ENCODE measurements at regions not wholly inside any gene's neighbourhood (a gene's known extent, or its start where the extent isn't known, plus 50 kb on each side); places are given as distances from the start of the nearest gene placed in this dataset.

- Histone ChIP-seq H3K9ac (ENCODE audit: insufficient read depth, low read length, poor library complexity, severe bottlenecking) (no peak overlapping the region), H4K20me1 (ENCODE audit: insufficient read depth, low read length) (no peaks in the 10 kb centered on the region), H3K4me3 (replicated peaks in 1 of 3; ENCODE audit: low read depth in 2 of 3, low read length in 3 of 3) (no peak overlapping the region), H3K27ac (ENCODE audit: low read depth in 1 of 2, low read length in 2 of 2) (no peak overlapping the region), H3K36me3 (replicated peaks in 1 of 2; ENCODE audit: control insufficient read depth in 1 of 2, insufficient read depth in 2 of 2, low read length in 2 of 2) (no peaks in the 10 kb centered on the region), H3K27me3 (ENCODE audit: control insufficient read depth in 2 of 2, insufficient read depth in 2 of 2, low read length in 2 of 2) (no peaks in the 10 kb centered on the region), H3K4me2 (replicated peaks; ENCODE audit: extremely low read depth, low read length, poor library complexity, severe bottlenecking) (no peak overlapping the region), H3K9me3 (replicated peaks in 1 of 2; ENCODE audit: control insufficient read depth in 1 of 2, insufficient read depth in 1 of 2, low read length in 2 of 2) (peaks cover 11 to 17% of the 10 kb centered on the region in 2 donors), H2AFZ (ENCODE audit: insufficient read depth, low read depth, low read length, poor library complexity, severe bottlenecking) (no peak overlapping the region), H3K79me2 (ENCODE audit: insufficient read depth, low read length) (no peaks in the 10 kb centered on the region), H3K4me1 (ENCODE audit: control insufficient read depth in 1 of 2, insufficient read depth in 2 of 2, low read length in 2 of 2) (no peaks in the 10 kb centered on the region)
- Mint-ChIP-seq H3K9me3 (peaks cover 0 to 27% (median 9%) of the 10 kb centered on the region in 7 donors), H3K27ac (no peak overlapping the region), H3K27me3 (ENCODE audit: low read depth in 3 of 3) (peaks cover 0 to 2% (median 2%) of the 10 kb centered on the region in 3 donors), H3K36me3 (no peaks in the 10 kb centered on the region), H3K4me1 (no peaks in the 10 kb centered on the region), H3K4me3 (no peak overlapping the region)
- no peak for TF ChIP-seq CTCF (IDR thresholded peaks at IDR 0.05)
- no peak for DNase-seq
- intact Hi-C loops (cut with micrococcal nuclease): no loop called here
- WGBS (ENCODE audit: insufficient coverage): 32% methylated on average over 2 of the region's 5 CpGs
Observed at GRCh38 chr1:213719462-213719861, 268.3 kb upstream of the PROX1 start.

DNA sequence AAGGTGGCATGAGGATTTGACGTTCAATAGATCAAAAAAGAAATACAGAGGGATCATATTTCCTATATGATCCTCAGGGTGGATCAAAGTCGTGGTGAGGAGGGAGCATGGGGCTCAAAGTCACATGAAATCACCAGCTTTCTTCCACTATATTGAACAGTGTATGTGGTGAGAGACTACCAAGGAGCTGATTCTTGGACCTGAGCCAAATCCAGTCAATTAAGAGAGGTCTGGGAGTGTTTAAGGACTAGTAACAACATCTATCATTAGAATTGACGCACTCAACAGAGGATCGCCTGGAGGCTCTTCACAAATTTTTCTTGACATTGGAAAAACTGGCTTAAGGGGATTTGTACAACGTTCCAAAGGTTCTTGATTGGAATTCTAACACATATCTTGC lies 267.7 kb upstream of the PROX1 start:
- WGBS (ENCODE audit: insufficient coverage): 100% methylated on average over 1 of the region's 5 CpGs
- Mint-ChIP-seq H3K9me3 (peaks cover 0 to 27% (median 9%) of the 10 kb centered on the region in 7 donors), H3K27me3 (ENCODE audit: low read depth in 3 of 3) (peaks cover 0 to 2% (median 0%) of the 10 kb centered on the region in 3 donors), H3K27ac (no peak overlapping the region), H3K4me3 (no peak overlapping the region), H3K4me1 (no peaks in the 10 kb centered on the region), H3K36me3 (no peaks in the 10 kb centered on the region)
- no peak overlapping the region for H3K4me2 ChIP-seq (replicated peaks; ENCODE audit: extremely low read depth, low read length, poor library complexity, severe bottlenecking)
- no peaks in the 10 kb centered on the region for H3K79me2 ChIP-seq (ENCODE audit: insufficient read depth, low read length)
- no peaks in the 10 kb centered on the region for H3K36me3 ChIP-seq (replicated peaks in 1 of 2; ENCODE audit: control insufficient read depth in 1 of 2, insufficient read depth in 2 of 2, low read length in 2 of 2)
- H3K9ac ChIP-seq (ENCODE audit: insufficient read depth, low read length, poor library complexity, severe bottlenecking): no peak overlapping the region
- H2AFZ ChIP-seq (ENCODE audit: insufficient read depth, low read depth, low read length, poor library complexity, severe bottlenecking): no peak overlapping the region
- no peaks in the 10 kb centered on the region for H4K20me1 ChIP-seq (ENCODE audit: insufficient read depth, low read length)
- peaks cover 11 to 17% of the 10 kb centered on the region in 2 donors for H3K9me3 ChIP-seq (replicated peaks in 1 of 2; ENCODE audit: control insufficient read depth in 1 of 2, insufficient read depth in 1 of 2, low read length in 2 of 2)
- no peaks in the 10 kb centered on the region for H3K27me3 ChIP-seq (ENCODE audit: control insufficient read depth in 2 of 2, insufficient read depth in 2 of 2, low read length in 2 of 2)
- intact Hi-C loops (cut with micrococcal nuclease): no loop called here
- H3K4me1 ChIP-seq (ENCODE audit: control insufficient read depth in 1 of 2, insufficient read depth in 2 of 2, low read length in 2 of 2): no peaks in the 10 kb centered on the region
- H3K4me3 ChIP-seq (replicated peaks in 1 of 3; ENCODE audit: low read depth in 2 of 3, low read length in 3 of 3): no peak overlapping the region
- no peak for TF ChIP-seq CTCF (IDR thresholded peaks at IDR 0.05)
- DNase-seq: no peak
- no peak overlapping the region for H3K27ac ChIP-seq (ENCODE audit: low read depth in 1 of 2, low read length in 2 of 2)
